Mesendoderm (in vitro differentiated cells): ENCODE measurements at regions not wholly inside any gene's neighbourhood (a gene's known extent, or its start where the extent isn't known, plus 50 kb on each side); places are given as distances from the start of the nearest gene placed in this dataset.

Source experiments
- DNase-seq: peaks from one replicate; pipeline ENCODE4 v3.0.0; 2013
- H2AK5ac ChIP-seq: 2 replicates; pipeline ENCODE4 v1.6.1; 2013; ENCODE audit warnings: low read length, inconsistent platforms
- H2BK120ac ChIP-seq: 2 replicates; pipeline ENCODE4 v1.6.1; 2013; ENCODE audit warnings: low read depth, mild to moderate bottlenecking, low read length, moderate library complexity, mixed read lengths
- H2BK15ac ChIP-seq: replicated peaks from 2 replicates; pipeline ENCODE4 v1.6.1; 2013; ENCODE audit warnings: low read depth, mild to moderate bottlenecking, moderate library complexity
- H2BK5ac ChIP-seq: 2 replicates; pipeline ENCODE4 v1.6.1; 2013; ENCODE audit warnings: low read length, inconsistent platforms
- H3K18ac ChIP-seq: 2 replicates; pipeline ENCODE4 v1.6.1; 2013; ENCODE audit warnings: mild to moderate bottlenecking, low read length, mixed read lengths
- H3K23ac ChIP-seq: one replicate; pipeline ENCODE4 v1.6.1; 2013; ENCODE audit warnings: low read length
- H3K27ac ChIP-seq: 2 replicates; pipeline ENCODE4 v1.5.1; 2013; ENCODE audit warnings: low read depth, mild to moderate bottlenecking, inconsistent platforms, low read length, moderate library complexity
- H3K27me3 ChIP-seq: 2 replicates; pipeline ENCODE4 v1.6.1; 2013; ENCODE audit warnings: low read length, control low read depth, mild to moderate bottlenecking, inconsistent platforms; ENCODE audit not compliant: insufficient read depth, poor library complexity
- H3K36me3 ChIP-seq: 2 replicates; pipeline ENCODE4 v1.6.1; 2013; ENCODE audit warnings: low read length, inconsistent platforms; ENCODE audit not compliant: control insufficient read depth, insufficient read depth
- H3K4ac ChIP-seq: one replicate; pipeline ENCODE4 v1.6.1; 2013; ENCODE audit warnings: low read depth, mild to moderate bottlenecking, low read length, moderate library complexity
- H3K4me1 ChIP-seq: 2 replicates; pipeline ENCODE4 v1.6.1; 2013; ENCODE audit warnings: low read depth, low read length, inconsistent platforms; ENCODE audit not compliant: control insufficient read depth
- H3K4me2 ChIP-seq: 2 replicates; pipeline ENCODE4 v1.6.1; 2013; ENCODE audit warnings: low read length
- H3K4me3 ChIP-seq: 2 replicates; pipeline ENCODE4 v1.5.1; 2013; ENCODE audit warnings: mild to moderate bottlenecking, low read length
- H3K56ac ChIP-seq: one replicate; pipeline ENCODE4 v1.6.1; 2013; ENCODE audit warnings: low read length
- H3K79me1 ChIP-seq: 2 replicates; pipeline ENCODE4 v1.6.1; 2013; ENCODE audit warnings: low read length, inconsistent platforms
- H3K79me2 ChIP-seq: 2 replicates; pipeline ENCODE4 v1.6.1; 2013; ENCODE audit warnings: mild to moderate bottlenecking, low read length; ENCODE audit not compliant: control insufficient read depth, insufficient read depth
- H3K9ac ChIP-seq: 2 replicates; pipeline ENCODE4 v1.6.1; 2013; ENCODE audit warnings: low read length, inconsistent platforms
- H4K5ac ChIP-seq: one replicate; pipeline ENCODE4 v1.6.1; 2013; ENCODE audit warnings: low read length
- H4K8ac ChIP-seq: one replicate; pipeline ENCODE4 v1.6.1; 2013; ENCODE audit warnings: low read depth, mild to moderate bottlenecking, control low read depth, low read length, moderate library complexity
- WGBS: extraction: QIAGEN DNeasy Blood & Tissue Kit; methylation state at CpG from one replicate; pipeline ENCODE4 v1.1.7; 2013; ENCODE audit warnings: low lambda C conversion rate, missing lambda C conversion rate; ENCODE audit not compliant: insufficient coverage; ENCODE audit errors: extremely low coverage; 5-methylcytosine and 5-hydroxymethylcytosine counted together

- no peak overlapping the region for H4K8ac ChIP-seq
Measured at GRCh38 chr1:115473986-115474565, 136.0 kb upstream of the NGF start.

GRCh38 chr1:115469703-115470476 is 131.8 kb upstream of the NGF start:
- H2AK5ac ChIP-seq = no peak overlapping the region
- H3K18ac ChIP-seq = no peak overlapping the region
- no peak overlapping the region for H2BK120ac ChIP-seq
- no peak overlapping the region for H4K5ac ChIP-seq
- no peaks in the 10 kb centered on the region for H3K36me3 ChIP-seq
- no peak overlapping the region for H3K23ac ChIP-seq
- no CpG with 5 or more reads among the region's 11 CpGs for WGBS
- no peak overlapping the region for H4K8ac ChIP-seq
- H3K9ac ChIP-seq = no peak overlapping the region
- no peaks in the 10 kb centered on the region for H3K79me1 ChIP-seq
- no peaks in the 10 kb centered on the region for H3K27me3 ChIP-seq
- no peak overlapping the region for H3K56ac ChIP-seq
- DNase-seq = peak; percentile 75
- no peak overlapping the region for H3K4me2 ChIP-seq
- no peaks in the 10 kb centered on the region for H3K4me1 ChIP-seq
- no peak overlapping the region for H2BK5ac ChIP-seq
- no peak overlapping the region for H2BK15ac ChIP-seq
- H3K4ac ChIP-seq = no peak overlapping the region
- no peak overlapping the region for H3K27ac ChIP-seq
- H3K79me2 ChIP-seq = no peaks in the 10 kb centered on the region
- no peak overlapping the region for H3K4me3 ChIP-seq

More at GRCh38 chr1:115473986-115474565, 136.0 kb upstream of the NGF start:
- Histone ChIP-seq H3K4ac (no peak overlapping the region), H3K27me3 (no peaks in the 10 kb centered on the region), H4K5ac (no peak overlapping the region), H3K9ac (no peak overlapping the region), H2BK5ac (no peak overlapping the region), H3K18ac (no peak overlapping the region), H3K23ac (no peak overlapping the region), H2BK120ac (no peak overlapping the region), H3K4me2 (no peak overlapping the region), H2BK15ac (no peak overlapping the region), H3K36me3 (no peaks in the 10 kb centered on the region), H3K4me1 (no peaks in the 10 kb centered on the region), H3K56ac (no peak overlapping the region), H3K4me3 (no peak overlapping the region), H3K79me1 (no peaks in the 10 kb centered on the region), H2AK5ac (no peak overlapping the region), H3K27ac (no peak overlapping the region), H3K79me2 (no peaks in the 10 kb centered on the region)
- WGBS = no CpG with 5 or more reads among the region's 8 CpGs
- no peak for DNase-seq

DNA sequence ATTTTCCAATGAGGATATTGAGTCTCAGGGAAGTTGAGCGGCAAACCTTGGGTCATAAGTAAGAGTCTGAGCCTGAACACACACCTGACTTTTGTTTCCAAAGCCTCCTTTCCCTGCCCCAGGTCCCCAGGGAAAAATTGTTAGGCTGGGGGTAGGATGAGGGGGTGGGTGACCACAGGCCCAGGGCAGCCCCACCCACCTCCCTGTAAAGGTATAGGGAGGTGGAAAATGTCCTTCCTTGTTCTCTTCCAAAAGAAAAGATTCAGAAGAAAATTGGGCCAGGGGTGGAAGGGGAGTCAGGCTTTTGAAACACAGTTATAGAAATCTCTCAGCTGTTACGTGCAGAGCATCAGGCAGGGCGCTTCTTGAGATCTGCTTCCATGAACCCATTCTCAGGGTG is 129.7 kb upstream of the NGF start:
- Histone ChIP-seq H3K27ac (no peak overlapping the region), H3K18ac (no peak overlapping the region), H3K23ac (no peak overlapping the region), H3K79me1 (no peaks in the 10 kb centered on the region), H3K56ac (no peak overlapping the region), H3K36me3 (no peaks in the 10 kb centered on the region), H3K79me2 (no peaks in the 10 kb centered on the region), H3K9ac (no peak overlapping the region), H2BK120ac (no peak overlapping the region), H2BK15ac (no peak overlapping the region), H3K4me3 (no peak overlapping the region), H3K4me2 (no peak overlapping the region), H3K4me1 (no peaks in the 10 kb centered on the region), H2BK5ac (no peak overlapping the region), H4K8ac (no peak overlapping the region), H3K4ac (no peak overlapping the region), H3K27me3 (no peaks in the 10 kb centered on the region), H4K5ac (no peak overlapping the region), H2AK5ac (no peak overlapping the region)
- no CpG with 5 or more reads among the region's 3 CpGs for WGBS
- no peak for DNase-seq

DNA sequence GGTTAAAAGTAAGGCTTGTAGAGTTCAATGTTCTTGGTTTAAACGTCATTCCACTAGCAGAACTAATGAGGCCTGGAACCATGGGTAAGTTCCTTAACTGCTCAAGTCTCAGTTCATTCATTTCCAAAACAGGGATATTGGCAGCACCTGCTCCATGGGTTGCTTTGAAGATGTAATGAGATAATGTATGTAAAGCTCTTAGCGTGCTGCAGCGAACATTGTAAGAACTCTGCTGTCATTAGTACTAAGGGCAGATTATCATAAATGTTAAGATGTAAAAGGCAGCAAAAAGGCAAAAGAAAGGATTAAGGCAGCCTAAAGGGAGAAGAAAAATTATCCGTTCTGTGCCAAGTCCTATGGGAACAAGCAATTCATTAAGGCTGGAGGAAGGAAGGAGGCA is 129.1 kb upstream of the NGF start:
- Histone ChIP-seq H4K5ac (no peak overlapping the region), H3K4me2 (no peak overlapping the region), H2BK120ac (no peak overlapping the region), H3K79me1 (no peaks in the 10 kb centered on the region), H3K36me3 (no peaks in the 10 kb centered on the region), H3K9ac (no peak overlapping the region), H2BK15ac (no peak overlapping the region), H3K18ac (no peak overlapping the region), H3K4ac (no peak overlapping the region), H3K79me2 (no peaks in the 10 kb centered on the region), H3K56ac (no peak overlapping the region), H3K4me1 (no peaks in the 10 kb centered on the region), H3K23ac (no peak overlapping the region), H2AK5ac (no peak overlapping the region), H2BK5ac (no peak overlapping the region), H4K8ac (no peak overlapping the region), H3K27ac (no peak overlapping the region), H3K4me3 (no peak overlapping the region), H3K27me3 (no peaks in the 10 kb centered on the region)
- no CpG with 5 or more reads among the region's 4 CpGs for WGBS
- no peak for DNase-seq

DNA sequence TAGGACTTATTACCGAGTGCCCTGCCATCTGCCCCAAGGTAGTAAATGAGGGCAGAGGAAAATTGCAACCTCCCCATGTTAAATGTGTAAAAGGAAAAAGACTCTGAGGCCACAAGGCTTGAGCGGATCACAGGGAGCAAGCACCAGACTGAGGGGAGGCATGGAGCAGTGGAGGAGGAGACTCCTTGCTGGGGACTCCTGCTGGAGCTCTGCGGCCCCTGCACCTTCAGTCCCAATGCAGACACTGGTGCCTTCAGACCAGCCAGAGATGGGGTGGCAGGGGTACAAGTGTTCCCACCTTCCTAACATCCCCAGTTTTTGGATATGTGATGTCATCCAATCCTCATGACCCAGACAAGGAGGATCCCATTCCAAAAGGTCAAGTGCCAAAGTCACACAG is 128.4 kb upstream of the NGF start:
- H2BK120ac ChIP-seq = no peak overlapping the region
- no peak overlapping the region for H3K23ac ChIP-seq
- no peak overlapping the region for H3K4me2 ChIP-seq
- H4K8ac ChIP-seq = no peak overlapping the region
- no peak overlapping the region for H3K18ac ChIP-seq
- H2BK15ac ChIP-seq = no peak overlapping the region
- no peaks in the 10 kb centered on the region for H3K79me1 ChIP-seq
- H3K27ac ChIP-seq = no peak overlapping the region
- H3K79me2 ChIP-seq = no peaks in the 10 kb centered on the region
- H3K56ac ChIP-seq = no peak overlapping the region
- no peak overlapping the region for H3K4ac ChIP-seq
- DNase-seq = peak; percentile 53
- no peak overlapping the region for H3K4me3 ChIP-seq
- WGBS = no CpG with 5 or more reads among the region's 3 CpGs
- H3K36me3 ChIP-seq = no peaks in the 10 kb centered on the region
- H3K27me3 ChIP-seq = no peaks in the 10 kb centered on the region
- H3K9ac ChIP-seq = no peak overlapping the region
- no peaks in the 10 kb centered on the region for H3K4me1 ChIP-seq
- no peak overlapping the region for H2AK5ac ChIP-seq
- no peak overlapping the region for H4K5ac ChIP-seq
- no peak overlapping the region for H2BK5ac ChIP-seq
